Astrocyte of the cerebellum (primary cell): ENCODE measurements at regions not wholly inside any gene's neighbourhood (a gene's known extent, or its start where the extent isn't known, plus 50 kb on each side); places are given as distances from the start of the nearest gene placed in this dataset.

ENCODE experiments used
- DNase-seq: peaks from one replicate; pipeline ENCODE4 v3.0.0-alpha.2; 2011; ENCODE audit warnings: low read depth
- H3K4me3 ChIP-seq: 2 replicates; pipeline ENCODE4 v1.5.1; 2011; ENCODE audit warnings: mild to moderate bottlenecking, low read depth, low read length, moderate library complexity
- in situ Hi-C: cut with HindIII; loops from 2 replicates; pipeline ENCODE4 v1.10.0; 2017; ENCODE audit warnings: low sequenced_read_pairs
- TF ChIP-seq, protein P1 (sequence below): IDR thresholded peaks from 2 replicates; pipeline ENCODE4 v1.5.1; 2012; ENCODE audit warnings: low read length, low read depth, moderate library complexity, mild to moderate bottlenecking; ENCODE audit errors: missing control alignments

DNA sequence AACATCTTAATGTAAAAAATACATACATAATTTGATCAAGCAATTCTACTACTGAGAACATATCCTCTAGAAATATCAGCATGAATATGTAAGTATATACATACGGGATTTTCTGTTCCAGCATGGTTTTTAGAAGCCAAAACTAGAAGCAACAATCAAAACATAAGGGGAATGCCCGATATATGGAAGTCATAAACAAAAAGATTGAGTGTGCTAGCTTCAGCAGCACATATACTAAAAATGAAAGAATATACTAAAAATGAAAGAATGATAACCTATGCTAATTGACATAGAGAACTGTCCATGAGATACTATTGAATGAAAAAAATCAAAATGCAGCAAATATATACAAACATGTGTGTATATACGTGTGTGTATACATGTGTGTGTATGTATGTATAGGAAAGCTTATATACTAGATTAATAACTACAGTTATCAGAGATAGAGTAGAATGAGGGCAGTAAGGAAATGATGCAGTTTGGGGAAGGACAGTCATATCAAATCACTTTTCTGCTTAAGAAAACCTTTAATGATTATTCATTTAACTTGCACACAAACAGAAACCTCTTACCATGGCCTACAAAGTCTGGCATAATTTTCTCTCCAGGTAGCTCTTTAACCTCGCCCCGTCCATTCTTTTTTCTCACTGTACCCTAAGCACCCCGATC lies 72.9 kb downstream of the NPY start:
- in situ Hi-C loops = no loop called here
- H3K4me3 ChIP-seq = no peak overlapping the region
- no peak for DNase-seq
- TF ChIP-seq, protein P1, sequence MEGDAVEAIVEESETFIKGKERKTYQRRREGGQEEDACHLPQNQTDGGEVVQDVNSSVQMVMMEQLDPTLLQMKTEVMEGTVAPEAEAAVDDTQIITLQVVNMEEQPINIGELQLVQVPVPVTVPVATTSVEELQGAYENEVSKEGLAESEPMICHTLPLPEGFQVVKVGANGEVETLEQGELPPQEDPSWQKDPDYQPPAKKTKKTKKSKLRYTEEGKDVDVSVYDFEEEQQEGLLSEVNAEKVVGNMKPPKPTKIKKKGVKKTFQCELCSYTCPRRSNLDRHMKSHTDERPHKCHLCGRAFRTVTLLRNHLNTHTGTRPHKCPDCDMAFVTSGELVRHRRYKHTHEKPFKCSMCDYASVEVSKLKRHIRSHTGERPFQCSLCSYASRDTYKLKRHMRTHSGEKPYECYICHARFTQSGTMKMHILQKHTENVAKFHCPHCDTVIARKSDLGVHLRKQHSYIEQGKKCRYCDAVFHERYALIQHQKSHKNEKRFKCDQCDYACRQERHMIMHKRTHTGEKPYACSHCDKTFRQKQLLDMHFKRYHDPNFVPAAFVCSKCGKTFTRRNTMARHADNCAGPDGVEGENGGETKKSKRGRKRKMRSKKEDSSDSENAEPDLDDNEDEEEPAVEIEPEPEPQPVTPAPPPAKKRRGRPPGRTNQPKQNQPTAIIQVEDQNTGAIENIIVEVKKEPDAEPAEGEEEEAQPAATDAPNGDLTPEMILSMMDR = no peak

DNA sequence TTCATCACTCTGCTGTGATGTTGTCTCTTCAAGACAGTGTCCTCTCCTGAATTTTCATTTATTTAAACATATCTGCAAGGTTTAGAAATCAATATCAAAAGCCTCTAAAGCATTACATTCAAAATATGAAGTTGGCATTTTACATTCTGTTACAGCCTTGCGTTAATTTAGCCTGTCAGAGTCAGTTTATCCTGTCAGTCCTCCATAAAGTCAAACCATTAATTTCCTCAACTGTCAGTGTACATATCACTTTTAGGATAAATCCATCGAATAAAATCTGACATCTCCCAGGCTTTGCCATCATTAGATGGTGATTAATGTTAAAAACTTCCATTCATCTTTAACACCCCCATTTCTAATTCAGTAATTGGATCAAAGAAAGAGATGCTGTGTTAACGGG lies 77.0 kb downstream of the NPY start:
- TF ChIP-seq, protein P1 = no peak
- in situ Hi-C loops = no loop called here
- no peak overlapping the region for H3K4me3 ChIP-seq
- no peak for DNase-seq

DNA sequence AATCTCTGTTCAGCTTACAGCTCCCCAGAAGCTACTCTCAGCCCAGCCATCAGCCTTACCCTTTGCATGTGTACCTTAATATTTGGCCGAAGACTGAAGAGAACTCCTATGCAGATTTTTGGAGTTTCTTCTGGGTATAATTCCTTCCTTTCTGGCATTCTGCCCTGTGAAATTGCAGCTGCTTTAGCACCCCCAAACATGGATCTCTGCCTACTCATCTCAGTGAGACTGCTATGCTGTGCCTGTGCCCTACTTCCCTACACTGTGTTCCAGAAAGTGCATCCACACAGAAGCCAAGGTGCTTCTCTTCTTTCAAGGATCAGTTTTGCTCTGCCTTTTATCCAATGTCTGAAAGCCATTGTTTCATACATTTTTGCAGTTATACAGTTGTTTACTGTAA lies 81.6 kb downstream of the NPY start:
- TF ChIP-seq, protein P1 = no peak
- no peak for DNase-seq
- in situ Hi-C loops = no loop called here
- H3K4me3 ChIP-seq = no peak overlapping the region

DNA sequence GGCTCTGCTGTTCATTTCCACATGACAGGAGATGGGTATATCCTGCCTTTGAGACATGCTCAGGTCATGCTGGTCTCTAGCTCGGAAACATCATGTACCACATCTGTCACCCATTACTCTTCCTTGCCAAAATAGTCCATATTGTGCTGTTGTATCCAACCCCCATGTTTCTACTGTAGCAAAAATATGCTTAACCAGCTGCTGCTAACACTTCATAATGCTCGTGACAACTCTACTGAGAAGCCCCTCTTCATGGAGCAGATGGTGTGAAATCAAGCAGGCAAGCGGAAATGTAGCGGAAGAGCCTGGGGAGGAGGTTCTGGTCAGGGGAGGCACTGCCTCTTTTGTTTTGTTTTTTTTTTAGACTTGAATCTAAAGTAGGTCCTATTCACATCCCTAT lies 82.9 kb downstream of the NPY start:
- in situ Hi-C loops = no loop called here
- no peak overlapping the region for H3K4me3 ChIP-seq
- TF ChIP-seq, protein P1 = no peak
- DNase-seq = no peak

DNA sequence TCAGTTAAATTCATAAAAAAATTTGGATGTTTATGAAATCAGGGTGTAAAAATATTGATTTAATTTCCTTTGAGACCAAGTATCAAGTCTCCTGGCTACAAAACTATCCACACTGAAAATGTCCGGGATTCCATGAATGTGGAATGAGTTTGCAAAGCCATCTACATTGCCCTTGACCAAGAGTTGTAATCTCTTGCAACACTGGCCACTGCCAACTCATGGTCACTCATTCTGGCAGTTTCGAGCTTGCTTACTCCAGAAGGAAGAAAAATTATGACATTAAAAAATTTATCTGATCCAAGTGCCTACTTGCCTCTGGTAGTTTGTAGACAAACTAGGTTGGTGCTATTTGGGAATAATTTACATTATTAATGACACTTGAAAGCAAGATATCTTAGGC lies 84.2 kb downstream of the NPY start:
- in situ Hi-C loops = no loop called here
- TF ChIP-seq, protein P1 = no peak
- no peak overlapping the region for H3K4me3 ChIP-seq
- DNase-seq = no peak

DNA sequence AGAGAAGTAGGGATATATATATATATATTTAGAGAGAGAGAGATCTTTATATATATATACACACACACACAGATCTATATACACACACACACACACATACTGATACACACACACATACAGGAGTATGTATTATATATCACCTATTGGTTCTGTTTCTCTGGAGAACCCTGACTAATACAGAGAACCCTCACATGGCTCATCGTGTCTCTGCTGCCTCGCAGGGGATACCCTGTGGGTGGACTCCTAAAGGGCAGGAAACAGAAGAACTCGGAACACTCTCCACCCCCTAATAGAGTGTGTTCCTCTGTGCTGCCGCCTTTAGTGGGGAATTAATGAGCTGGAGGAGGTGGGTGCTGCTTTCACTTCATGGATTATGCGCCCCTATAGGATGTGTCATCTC lies 86.6 kb downstream of the NPY start:
- in situ Hi-C loops = no loop called here
- TF ChIP-seq, protein P1 = no peak
- no peak for DNase-seq
- H3K4me3 ChIP-seq = no peak overlapping the region
